Suprapubic skin (tissue), 4 donors: ENCODE measurements at regions not wholly inside any gene's neighbourhood (a gene's known extent, or its start where the extent isn't known, plus 50 kb on each side); places are given as distances from the start of the nearest gene placed in this dataset.

ENCODE experiments used
- DNase-seq, 2 donors: peaks; one replicate each; pipeline ENCODE4 v3.0.0-alpha.2; 2019; ENCODE audit warnings: low spot score in 2 of 2
- H3K27ac ChIP-seq: fragments of 200-600 bp; sonication (generic); one replicate; pipeline ENCODE4 v1.5.1; 2019
- H3K27me3 ChIP-seq: fragments of 200-600 bp; sonication (generic); one replicate; pipeline ENCODE4 v1.5.1; 2019
- H3K36me3 ChIP-seq: fragments of 200-600 bp; sonication (generic); one replicate; pipeline ENCODE4 v1.5.1; 2019
- H3K4me1 ChIP-seq: fragments of 200-600 bp; sonication (generic); one replicate; pipeline ENCODE4 v1.5.1; 2019
- H3K4me3 ChIP-seq: fragments of 200-600 bp; sonication (generic); one replicate; pipeline ENCODE4 v1.5.1; 2019; ENCODE audit warnings: mild to moderate bottlenecking
- H3K9me3 ChIP-seq: fragments of 200-600 bp; sonication (generic); one replicate; pipeline ENCODE4 v1.5.1; 2019
- CTCF ChIP-seq, 2 donors: fragments of 200-600 bp in 1 of 2; fragments of 450-650 bp in 1 of 2; sonication (generic) in 1 of 2; IDR thresholded peaks; one replicate each; pipeline ENCODE4 v1.5.1; 2016 to 2019; ENCODE audit warnings: antibody characterized with exemption in 2 of 2, mild to moderate bottlenecking in 1 of 2, moderate library complexity in 1 of 2
- EP300 ChIP-seq: sonication (generic); formaldehyde crosslinking; IDR thresholded peaks from one replicate; pipeline ENCODE4 v1.6.1; 2017; ENCODE audit warnings: antibody characterized with exemption
- POLR2A ChIP-seq, 2 donors: fragments of 450-650 bp; IDR thresholded peaks; one replicate each; pipeline ENCODE4 v1.6.1; 2017; ENCODE audit warnings: antibody characterized with exemption in 2 of 2, mild to moderate bottlenecking in 2 of 2, moderate library complexity in 2 of 2
- POLR2AphosphoS5 ChIP-seq, 3 donors: sonication (generic); formaldehyde crosslinking; IDR thresholded peaks; one replicate each; pipeline ENCODE4 v1.6.1; 2017; ENCODE audit warnings: antibody characterized with exemption in 3 of 3
- WGBS: methylation state at CpG from one replicate; pipeline ENCODE4 v1.1.5; 2018; 5-methylcytosine and 5-hydroxymethylcytosine counted together

GRCh38 chr14:64645220-64645892 lies 58.9 kb upstream of the PLEKHG3 start:
- 48% methylated on average over 10 of the region's 10 CpGs for WGBS
- DNase-seq = no peak
- Histone ChIP-seq H3K36me3 (no peaks in the 10 kb centered on the region), H3K4me1 (peaks cover 16% of the 10 kb centered on the region), H3K27me3 (no peaks in the 10 kb centered on the region), H3K27ac (peak overlapping the region; percentile 73), H3K4me3 (no peak overlapping the region), H3K9me3 (peaks cover 3% of the 10 kb centered on the region)
- peak; percentile 68 for TF ChIP-seq EP300
- no peak for TF ChIP-seq CTCF (IDR thresholded peaks at IDR 0.05)
- TF ChIP-seq POLR2A (IDR thresholded peaks at IDR 0.05) = no peak
- TF ChIP-seq POLR2AphosphoS5 (IDR thresholded peaks at IDR 0.05) = no peak

DNA sequence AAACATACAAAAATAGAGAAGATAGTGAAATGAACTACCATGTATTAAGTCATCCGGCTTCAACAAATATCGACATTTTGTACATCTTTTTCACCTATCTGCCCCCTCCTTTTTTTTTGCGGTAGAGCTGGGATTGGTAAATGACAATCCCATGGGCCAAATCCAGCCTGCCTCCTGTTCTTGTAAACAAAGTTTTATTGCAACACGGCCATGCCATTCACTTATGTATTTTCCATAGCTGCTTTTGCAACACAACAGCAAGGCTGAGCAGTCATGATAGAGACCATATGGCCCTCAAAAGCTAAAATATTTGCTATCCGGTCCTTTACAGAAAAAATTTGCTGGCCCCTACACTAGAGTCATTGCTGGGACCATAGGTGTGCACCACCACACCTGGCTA lies 58.1 kb upstream of the PLEKHG3 start:
- TF ChIP-seq EP300 = no peak
- TF ChIP-seq POLR2AphosphoS5 (IDR thresholded peaks at IDR 0.05) = peak in 1 of 3 donors; percentile 16
- Histone ChIP-seq H3K9me3 (peaks cover 3% of the 10 kb centered on the region), H3K27me3 (no peaks in the 10 kb centered on the region), H3K27ac (peak overlapping the region; percentile 73), H3K36me3 (no peaks in the 10 kb centered on the region), H3K4me3 (no peak overlapping the region), H3K4me1 (peaks cover 16% of the 10 kb centered on the region)
- WGBS = 69% methylated on average over 5 of the region's 5 CpGs
- DNase-seq = no peak

- WGBS = 64% methylated on average over 12 of the region's 13 CpGs
- no peak for TF ChIP-seq EP300
- no peak for TF ChIP-seq CTCF (IDR thresholded peaks at IDR 0.05)
- no peaks in the 10 kb centered on the region for H3K27me3 ChIP-seq
- H3K4me1 ChIP-seq = peaks cover 25% of the 10 kb centered on the region
- no peak overlapping the region for H3K4me3 ChIP-seq
- no peak overlapping the region for H3K27ac ChIP-seq
- peak in 1 of 2 donors; percentile 74 for DNase-seq
- H3K9me3 ChIP-seq = no peaks in the 10 kb centered on the region
- H3K36me3 ChIP-seq = no peaks in the 10 kb centered on the region
Observed at GRCh38 chr14:64649383-64649998, 54.7 kb upstream of the PLEKHG3 start.

DNA sequence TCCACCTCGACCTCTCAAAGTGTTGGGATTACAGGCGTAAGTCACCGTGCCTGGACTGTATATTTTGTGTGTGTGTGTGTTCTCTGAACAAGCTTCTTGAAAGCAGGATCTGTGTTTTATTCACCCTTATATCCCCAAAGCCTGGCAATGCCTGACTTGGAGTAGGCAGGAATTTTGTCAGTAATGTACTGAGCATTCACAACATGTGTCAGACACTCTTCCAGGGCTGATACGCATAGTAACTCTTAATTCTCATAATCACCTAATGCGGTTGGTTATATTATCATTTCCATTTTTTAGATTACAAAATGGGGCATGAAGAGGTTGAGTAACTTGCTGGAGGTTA lies 50.4 kb upstream of the PLEKHG3 start:
- Histone ChIP-seq H3K4me3 (no peak overlapping the region), H3K27me3 (no peaks in the 10 kb centered on the region), H3K27ac (no peak overlapping the region), H3K9me3 (no peaks in the 10 kb centered on the region), H3K36me3 (no peaks in the 10 kb centered on the region), H3K4me1 (peaks cover 26% of the 10 kb centered on the region)
- DNase-seq = no peak
- 89% methylated on average over 5 of the region's 5 CpGs for WGBS
- TF ChIP-seq POLR2A (IDR thresholded peaks at IDR 0.05) = no peak
- no peak for TF ChIP-seq EP300
- TF ChIP-seq CTCF (IDR thresholded peaks at IDR 0.05) = no peak
- no peak for TF ChIP-seq POLR2AphosphoS5 (IDR thresholded peaks at IDR 0.05)

DNA sequence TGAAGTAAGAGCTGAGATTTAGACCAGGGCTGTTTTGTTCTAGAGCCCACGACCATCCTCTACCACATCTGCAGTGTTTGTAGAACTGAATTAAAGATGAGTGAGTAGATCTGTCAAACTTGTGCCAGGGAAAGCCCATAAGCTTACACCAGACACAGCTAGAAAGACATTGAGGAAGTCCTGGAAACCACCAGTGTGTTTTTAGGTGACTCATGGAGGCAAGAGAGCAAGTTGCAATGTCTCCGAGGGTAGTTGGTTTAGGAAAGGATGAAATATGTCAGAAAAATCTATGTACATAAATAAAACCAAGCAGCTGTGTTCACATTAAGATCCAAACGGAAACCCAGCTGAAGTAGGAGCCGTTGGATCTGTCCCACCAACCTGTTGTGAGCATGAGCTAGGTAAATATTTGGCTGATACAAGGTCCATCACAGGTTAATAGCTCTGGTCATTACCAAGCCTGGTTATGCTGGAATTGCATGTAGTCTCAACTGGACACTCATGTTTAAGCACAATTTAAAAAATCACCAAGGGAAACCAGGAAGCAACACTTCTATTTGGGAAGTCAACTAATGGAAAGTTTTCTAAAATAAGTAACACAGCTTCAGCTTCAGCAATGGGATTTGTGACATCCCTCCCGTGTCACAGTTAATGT lies 49.9 kb upstream of the PLEKHG3 start:
- H3K27ac ChIP-seq = no peak overlapping the region
- 24% methylated on average over 5 of the region's 5 CpGs for WGBS
- no peak for DNase-seq

More for the DNA sequence above, 49.9 kb upstream of the PLEKHG3 start:
- H3K4me1 ChIP-seq = peaks cover 23% of the 10 kb centered on the region
- H3K27me3 ChIP-seq = no peaks in the 10 kb centered on the region
- H3K4me3 ChIP-seq = no peak overlapping the region
- H3K9me3 ChIP-seq = no peaks in the 10 kb centered on the region
- TF ChIP-seq EP300 (no peak), CTCF (IDR thresholded peaks at IDR 0.05) (no peak), POLR2A (IDR thresholded peaks at IDR 0.05) (no peak), POLR2AphosphoS5 (IDR thresholded peaks at IDR 0.05) (no peak)
- H3K36me3 ChIP-seq = no peaks in the 10 kb centered on the region
